Astrocyte (in vitro differentiated cells and primary cell): ENCODE measurements at regions not wholly inside any gene's neighbourhood (a gene's known extent, or its start where the extent isn't known, plus 50 kb on each side); places are given as distances from the start of the nearest gene placed in this dataset.

Experiments used
- DNase-seq: peaks from one replicate; pipeline ENCODE4 v3.0.0-alpha.2; 2010; ENCODE audit warnings: low read depth
- FAIRE-seq: peaks from 2 replicates; lab custom pipeline; 2011; peaks lifted over from hg19 to GRCh38; lab: Jason Lieb, UNC
- H2AFZ ChIP-seq: 2 replicates; pipeline ENCODE4 v1.6.0; 2012; ENCODE audit warnings: low read depth, low read length, inconsistent platforms
- H3K27ac ChIP-seq: 2 replicates; pipeline ENCODE4 v1.5.1; 2011; ENCODE audit warnings: low read depth, low read length, inconsistent platforms
- H3K27me3 ChIP-seq: 2 replicates; pipeline ENCODE4 v1.6.0; 2011; ENCODE audit warnings: low read length, inconsistent platforms; ENCODE audit not compliant: insufficient read depth
- H3K36me3 ChIP-seq: 2 replicates; pipeline ENCODE4 v1.5.1; 2011; ENCODE audit warnings: low read length, inconsistent platforms; ENCODE audit not compliant: insufficient read depth
- H3K4me1 ChIP-seq: 2 replicates; pipeline ENCODE4 v1.5.1; 2011; ENCODE audit warnings: low read length, inconsistent platforms; ENCODE audit not compliant: insufficient read depth
- H3K4me2 ChIP-seq: 2 replicates; pipeline ENCODE4 v1.6.0; 2012; ENCODE audit warnings: low read length, inconsistent platforms
- H3K4me3 ChIP-seq: 2 replicates; pipeline ENCODE4 v1.5.1; 2011; ENCODE audit warnings: low read depth, mild to moderate bottlenecking, low read length, inconsistent platforms; ENCODE audit not compliant: insufficient read depth
- H3K79me2 ChIP-seq: 2 replicates; pipeline ENCODE4 v1.6.0; 2012; ENCODE audit warnings: mild to moderate bottlenecking, low read length, inconsistent platforms; ENCODE audit not compliant: insufficient read depth
- H3K9ac ChIP-seq: 2 replicates; pipeline ENCODE4 v1.6.0; 2012; ENCODE audit warnings: mild to moderate bottlenecking, low read length, inconsistent platforms
- H3K9me3 ChIP-seq: 2 replicates; pipeline ENCODE4 v1.5.1; 2012; ENCODE audit warnings: low read depth, mild to moderate bottlenecking, low read length, inconsistent platforms; ENCODE audit not compliant: insufficient read depth
- H4K20me1 ChIP-seq: 2 replicates; pipeline ENCODE4 v1.6.0; 2012; ENCODE audit warnings: low read length, inconsistent platforms; ENCODE audit not compliant: insufficient read depth
- H3K27ac Mint-ChIP-seq: one replicate; pipeline ENCODE4 v1.8.0; 2021; ENCODE audit warnings: mild to moderate bottlenecking, mixed read lengths; ENCODE audit not compliant: unreplicated experiment
- H3K27me3 Mint-ChIP-seq: one replicate; pipeline ENCODE4 v1.8.0; 2021; ENCODE audit warnings: low read depth, mixed read lengths; ENCODE audit not compliant: unreplicated experiment
- H3K36me3 Mint-ChIP-seq: one replicate; pipeline ENCODE4 v1.8.0; 2021; ENCODE audit warnings: low read depth, mixed read lengths; ENCODE audit not compliant: unreplicated experiment
- H3K4me1 Mint-ChIP-seq: one replicate; pipeline ENCODE4 v1.8.0; 2021; ENCODE audit warnings: low read depth, mixed read lengths; ENCODE audit not compliant: unreplicated experiment
- H3K4me3 Mint-ChIP-seq: one replicate; pipeline ENCODE4 v1.8.0; 2021; ENCODE audit warnings: mild to moderate bottlenecking, moderate library complexity, mixed read lengths; ENCODE audit not compliant: unreplicated experiment
- H3K9me3 Mint-ChIP-seq: one replicate; pipeline ENCODE4 v1.8.0; 2021; ENCODE audit warnings: mild to moderate bottlenecking, mixed read lengths; ENCODE audit not compliant: unreplicated experiment
- CTCF ChIP-seq: IDR thresholded peaks from 2 replicates; pipeline ENCODE4 v1.5.1; 2011; ENCODE audit warnings: low read depth, mild to moderate bottlenecking, inconsistent platforms, low read length, moderate library complexity; ENCODE audit not compliant: insufficient read depth
- EZH2 ChIP-seq: IDR thresholded peaks from 2 replicates; pipeline ENCODE4 v1.6.1; 2012; ENCODE audit warnings: mild to moderate bottlenecking, low read length, inconsistent platforms; ENCODE audit not compliant: insufficient read depth

GRCh38 chr11:90414221-90414620 lies 191.4 kb upstream of the CHORDC1 start:
- H3K27ac Mint-ChIP-seq, result no peak overlapping the region
- DNase-seq (no peak), FAIRE-seq (no peak)
- H3K4me3 Mint-ChIP-seq, result no peak overlapping the region
- no peaks in the 10 kb centered on the region for H3K9me3 ChIP-seq
- H3K36me3 Mint-ChIP-seq, result no peaks in the 10 kb centered on the region
- no peaks in the 10 kb centered on the region for H3K36me3 ChIP-seq
- no peaks in the 10 kb centered on the region for H3K4me1 Mint-ChIP-seq
- H3K27me3 ChIP-seq, result no peaks in the 10 kb centered on the region
- no peaks in the 10 kb centered on the region for H3K4me1 ChIP-seq
- H3K27me3 Mint-ChIP-seq, result no peaks in the 10 kb centered on the region
- no peak overlapping the region for H3K9ac ChIP-seq
- H4K20me1 ChIP-seq, result no peaks in the 10 kb centered on the region
- H3K9me3 Mint-ChIP-seq, result no peaks in the 10 kb centered on the region
- H3K79me2 ChIP-seq, result no peaks in the 10 kb centered on the region
- no peak overlapping the region for H3K4me2 ChIP-seq
- no peak overlapping the region for H3K27ac ChIP-seq
- no peak overlapping the region for H2AFZ ChIP-seq
- TF ChIP-seq CTCF (no peak), EZH2 (no peak)
- no peak overlapping the region for H3K4me3 ChIP-seq

GRCh38 chr11:90407350-90407749 lies 184.5 kb upstream of the CHORDC1 start:
- Histone ChIP-seq H2AFZ (no peak overlapping the region), H3K79me2 (no peaks in the 10 kb centered on the region), H4K20me1 (no peaks in the 10 kb centered on the region), H3K9me3 (no peaks in the 10 kb centered on the region), H3K4me3 (no peak overlapping the region), H3K4me1 (no peaks in the 10 kb centered on the region), H3K27me3 (no peaks in the 10 kb centered on the region), H3K4me2 (no peak overlapping the region), H3K27ac (no peak overlapping the region), H3K36me3 (no peaks in the 10 kb centered on the region), H3K9ac (no peak overlapping the region)
- DNase-seq (no peak), FAIRE-seq (no peak)
- TF ChIP-seq EZH2 (no peak), CTCF (no peak)
- Mint-ChIP-seq H3K27ac (no peak overlapping the region), H3K27me3 (no peaks in the 10 kb centered on the region), H3K4me3 (no peak overlapping the region), H3K36me3 (no peaks in the 10 kb centered on the region), H3K4me1 (no peaks in the 10 kb centered on the region), H3K9me3 (no peaks in the 10 kb centered on the region)

- H3K9ac ChIP-seq, result no peak overlapping the region
- no peak for FAIRE-seq
- H3K4me3 Mint-ChIP-seq, result no peak overlapping the region
- no peaks in the 10 kb centered on the region for H3K4me1 ChIP-seq
- H3K9me3 Mint-ChIP-seq, result no peaks in the 10 kb centered on the region
- TF ChIP-seq CTCF (no peak), EZH2 (no peak)
- no peak overlapping the region for H3K4me2 ChIP-seq
- no peak overlapping the region for H3K27ac Mint-ChIP-seq
- H3K27me3 ChIP-seq, result no peaks in the 10 kb centered on the region
- no peaks in the 10 kb centered on the region for H3K36me3 ChIP-seq
- no peak overlapping the region for H3K4me3 ChIP-seq
- H3K79me2 ChIP-seq, result no peaks in the 10 kb centered on the region
- no peaks in the 10 kb centered on the region for H3K36me3 Mint-ChIP-seq
- H3K27ac ChIP-seq, result no peak overlapping the region
- H4K20me1 ChIP-seq, result no peaks in the 10 kb centered on the region
- no peak overlapping the region for H2AFZ ChIP-seq
- no peaks in the 10 kb centered on the region for H3K4me1 Mint-ChIP-seq
- H3K9me3 ChIP-seq, result peaks cover 2% of the 10 kb centered on the region
- H3K27me3 Mint-ChIP-seq, result no peaks in the 10 kb centered on the region
- DNase-seq, result no peak
These were observed 169.8 kb upstream of the CHORDC1 start for GRCh38 chr11:90392692-90393091.
